Activated T-cell treated with anti-CD3 and anti-CD28 coated beads, Interleukin-2, amount 50 U/mL, for 1 hour (primary cell): ENCODE measurements at regions not wholly inside any gene's neighbourhood (a gene's known extent, or its start where the extent isn't known, plus 50 kb on each side); places are given as distances from the start of the nearest gene placed in this dataset.

Source experiments
- DNase-seq: peaks from one replicate; pipeline ENCODE4 v3.0.0-alpha.2; 2020

DNA sequence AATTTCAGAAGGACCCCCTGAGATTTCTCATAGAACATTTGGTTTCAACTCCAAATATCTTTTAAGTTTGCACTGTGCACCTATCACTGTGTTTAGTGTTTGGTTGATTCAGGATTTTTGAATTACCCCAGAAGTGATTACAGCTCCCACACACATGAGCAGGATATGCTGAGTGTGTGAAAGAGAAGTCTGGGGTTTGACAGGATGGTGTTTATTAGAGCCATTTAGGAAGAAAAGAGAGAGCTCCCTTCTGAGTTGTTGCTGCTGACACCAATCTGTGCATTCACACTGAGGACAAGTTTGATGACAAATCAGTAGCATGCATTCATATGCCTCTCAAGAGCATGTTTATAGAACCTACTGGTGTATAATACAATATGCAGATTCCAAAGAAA is 118.1 kb downstream of the RPL22L1 start:
- no peak for DNase-seq

DNA sequence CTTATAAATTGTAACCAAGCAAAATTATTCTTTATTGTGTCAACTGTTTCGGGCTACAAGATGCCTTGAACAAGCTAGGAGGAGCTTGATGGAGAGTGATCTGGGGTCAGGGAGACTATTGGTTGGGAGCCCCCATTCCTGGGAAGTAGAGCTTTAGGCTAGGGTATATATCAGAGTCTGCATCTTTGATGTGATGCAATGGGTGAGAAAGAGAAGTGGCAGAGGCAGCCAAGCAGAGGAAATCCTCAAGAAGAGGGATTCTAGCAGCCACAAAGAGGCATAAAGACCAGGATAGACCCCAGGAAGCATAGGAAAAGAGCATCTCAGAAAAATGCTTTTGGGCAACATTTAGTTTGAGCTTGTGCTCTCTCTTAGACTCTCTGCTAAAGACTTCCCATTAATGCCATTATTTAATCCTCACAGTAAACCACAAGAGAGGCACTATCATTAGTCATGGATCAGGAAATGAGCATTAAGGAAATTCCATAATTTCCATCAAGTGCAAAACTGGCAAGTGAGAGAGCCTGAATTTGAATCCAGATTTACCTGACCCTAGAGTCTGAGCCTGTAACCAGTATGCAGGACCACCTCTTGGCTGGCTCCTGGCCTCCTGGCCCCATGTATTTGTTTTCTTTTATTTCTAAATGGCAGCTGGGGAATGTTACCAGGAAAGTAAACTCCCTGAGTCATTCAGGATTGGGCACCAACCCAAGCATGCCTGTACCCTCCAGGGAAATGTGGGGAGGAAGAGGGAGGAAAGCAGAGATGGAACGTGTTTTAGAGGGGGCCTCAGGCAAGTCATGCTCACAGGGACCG is 118.7 kb downstream of the RPL22L1 start:
- no peak for DNase-seq

DNA sequence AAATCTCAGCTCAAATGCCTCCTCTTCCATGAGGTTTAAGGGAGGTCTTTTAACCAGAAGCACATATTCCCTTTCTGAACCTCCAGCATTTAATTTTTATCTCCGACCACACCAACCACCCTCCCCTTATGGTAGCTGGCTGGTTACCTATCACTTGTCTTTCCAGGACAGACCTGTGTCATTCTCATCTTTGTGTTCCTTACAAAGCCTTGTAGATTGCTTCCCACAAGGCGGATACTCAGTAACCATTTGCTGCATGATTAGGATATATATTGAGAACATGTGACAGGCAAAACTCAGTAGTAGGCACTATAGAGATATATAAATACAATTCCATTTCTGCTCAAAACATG is 119.5 kb downstream of the RPL22L1 start:
- DNase-seq: no peak

DNA sequence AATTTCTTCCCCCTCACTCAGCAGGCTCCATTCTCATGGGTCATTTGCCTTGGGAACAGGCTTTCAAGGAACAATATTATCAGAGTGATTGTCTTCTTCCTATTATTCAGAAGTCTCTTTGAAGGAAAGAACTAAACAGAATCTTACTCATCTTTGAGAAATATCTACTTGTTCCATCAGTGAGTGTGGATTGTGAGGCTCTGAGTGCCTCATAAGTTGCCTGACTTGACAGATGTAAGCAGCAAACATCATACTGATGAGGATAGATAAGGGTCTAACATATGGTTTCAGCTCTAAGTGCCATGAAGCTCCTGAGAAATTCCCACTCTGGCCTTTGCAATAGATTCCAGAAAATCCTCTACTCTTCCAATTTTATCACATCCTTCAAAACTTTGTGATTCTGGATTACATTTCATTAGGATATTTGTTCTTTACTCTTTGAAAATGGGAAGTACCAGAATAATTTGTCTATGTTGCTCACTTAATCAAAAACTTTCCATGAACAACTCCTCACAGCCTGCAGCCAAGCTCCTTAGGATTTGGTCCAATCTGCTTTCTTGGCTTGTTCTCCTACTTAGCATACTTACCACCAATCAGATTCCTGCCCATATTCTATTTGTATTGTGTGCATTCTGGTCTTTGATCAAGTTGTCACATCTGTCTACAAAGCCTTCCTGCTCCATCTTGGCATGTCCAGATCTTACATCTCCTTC is 120.1 kb downstream of the RPL22L1 start:
- no peak for DNase-seq

DNA sequence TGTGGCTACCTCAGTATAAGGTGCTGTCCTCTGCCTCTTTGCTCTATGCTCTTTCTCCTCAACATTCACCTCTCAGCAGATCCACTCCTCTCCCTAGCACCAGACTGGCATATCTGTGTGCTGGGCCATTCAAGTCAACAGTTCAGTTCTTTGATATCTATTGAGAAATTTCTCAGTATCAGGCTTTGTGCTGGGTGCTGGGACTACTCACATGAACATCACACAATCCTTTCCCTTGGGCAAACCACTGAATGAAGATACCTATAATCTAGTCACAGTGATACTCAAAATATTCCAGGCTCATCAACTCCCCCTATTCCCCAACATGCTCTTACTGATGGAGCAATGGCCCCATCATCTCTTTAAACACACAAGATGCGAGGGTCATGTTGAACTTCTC is 120.8 kb downstream of the RPL22L1 start:
- DNase-seq: no peak

DNA sequence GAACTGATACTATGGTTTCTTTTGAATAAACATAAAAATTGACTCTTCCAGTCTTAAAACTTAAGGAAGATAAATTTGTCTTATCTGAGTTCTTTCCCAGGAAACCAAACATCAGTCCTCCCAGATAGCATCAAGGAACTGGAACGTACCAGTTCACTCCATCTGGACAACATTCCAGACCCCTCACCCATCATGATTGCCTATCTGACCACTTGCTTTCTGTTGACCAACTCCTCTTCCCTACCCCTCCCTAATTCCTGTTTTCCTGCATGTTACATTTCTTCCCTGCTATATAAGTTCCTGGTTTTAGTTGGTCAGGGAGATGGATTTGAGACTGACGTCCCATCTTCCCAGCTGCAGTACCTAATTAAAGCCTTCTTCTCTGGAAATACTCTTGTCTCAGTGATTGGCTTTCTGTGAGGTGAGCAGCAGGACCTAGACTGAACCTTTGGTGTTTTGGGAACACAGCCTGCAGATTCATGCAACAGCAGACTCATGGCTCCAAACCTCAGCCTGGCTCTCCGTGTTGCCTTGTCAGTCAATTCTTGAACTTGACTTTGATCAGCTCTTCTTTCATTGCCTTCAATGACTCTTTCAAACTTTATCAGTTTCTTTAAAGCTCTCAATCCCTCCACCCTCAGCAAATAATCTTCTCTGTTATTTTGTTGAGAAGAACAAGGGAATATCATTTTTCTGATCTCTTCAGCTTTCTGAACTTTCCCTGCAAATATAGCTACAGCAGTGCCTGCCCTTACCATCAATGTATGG is 123.6 kb downstream of the RPL22L1 start:
- DNase-seq: no peak

DNA sequence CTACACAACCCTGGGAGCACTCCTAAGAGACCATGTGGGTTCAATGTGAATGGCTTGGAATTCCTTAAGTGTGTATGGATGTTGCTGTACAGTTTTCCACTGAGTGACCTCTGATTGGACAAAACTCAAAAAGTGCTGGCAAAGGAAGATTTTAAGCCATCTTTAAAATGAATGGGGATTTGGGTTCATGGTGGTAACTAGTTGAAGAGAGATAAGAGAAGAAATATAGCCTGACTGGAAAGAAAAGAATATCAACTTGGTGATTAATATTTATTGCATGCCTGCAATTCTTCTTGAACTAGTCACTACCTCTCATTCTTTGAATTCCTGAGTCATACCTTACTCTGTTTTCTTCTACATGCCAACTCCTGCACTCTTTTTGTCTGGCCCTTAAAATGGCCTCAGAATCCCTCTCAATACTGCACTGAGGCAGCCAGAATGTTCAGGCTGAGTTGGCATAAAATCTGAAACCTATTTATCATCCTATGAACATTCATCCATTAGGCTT is 124.7 kb downstream of the RPL22L1 start:
- no peak for DNase-seq

DNA sequence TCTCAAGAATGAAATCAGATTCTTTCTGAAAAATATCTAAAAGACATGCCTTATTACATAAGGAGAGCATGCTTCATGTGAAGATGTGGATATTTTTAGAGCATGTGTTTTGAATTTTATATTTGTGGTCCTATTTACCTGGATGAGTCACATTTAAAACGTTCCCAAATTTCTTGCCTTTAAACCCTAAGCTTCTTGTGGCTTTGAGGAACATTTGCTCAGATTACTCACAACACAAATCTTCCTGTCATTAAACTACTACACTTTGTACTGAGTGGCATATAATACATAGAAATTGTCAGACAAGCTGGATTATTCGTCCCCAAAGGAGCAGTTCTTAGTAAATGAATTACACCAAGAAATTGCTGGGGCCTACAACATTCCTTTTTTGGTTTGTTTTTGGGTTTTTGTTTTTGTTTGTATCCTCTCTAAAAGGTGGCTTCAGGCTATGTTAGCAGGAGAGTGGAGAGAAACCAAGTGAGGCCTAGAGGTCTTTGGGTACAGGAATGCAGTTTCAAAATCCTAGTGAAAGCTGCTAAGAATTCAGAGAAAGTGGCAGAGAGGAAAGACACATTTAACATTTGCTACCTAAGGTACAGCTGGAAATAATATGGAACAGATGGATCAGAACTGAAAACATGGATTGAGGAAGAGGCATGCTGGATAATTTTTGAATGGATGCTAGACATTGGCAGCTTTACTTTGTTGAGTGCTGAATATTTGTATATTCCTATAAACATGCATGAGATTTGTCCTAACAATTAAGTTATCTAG is 128.1 kb downstream of the RPL22L1 start:
- DNase-seq: no peak

DNA sequence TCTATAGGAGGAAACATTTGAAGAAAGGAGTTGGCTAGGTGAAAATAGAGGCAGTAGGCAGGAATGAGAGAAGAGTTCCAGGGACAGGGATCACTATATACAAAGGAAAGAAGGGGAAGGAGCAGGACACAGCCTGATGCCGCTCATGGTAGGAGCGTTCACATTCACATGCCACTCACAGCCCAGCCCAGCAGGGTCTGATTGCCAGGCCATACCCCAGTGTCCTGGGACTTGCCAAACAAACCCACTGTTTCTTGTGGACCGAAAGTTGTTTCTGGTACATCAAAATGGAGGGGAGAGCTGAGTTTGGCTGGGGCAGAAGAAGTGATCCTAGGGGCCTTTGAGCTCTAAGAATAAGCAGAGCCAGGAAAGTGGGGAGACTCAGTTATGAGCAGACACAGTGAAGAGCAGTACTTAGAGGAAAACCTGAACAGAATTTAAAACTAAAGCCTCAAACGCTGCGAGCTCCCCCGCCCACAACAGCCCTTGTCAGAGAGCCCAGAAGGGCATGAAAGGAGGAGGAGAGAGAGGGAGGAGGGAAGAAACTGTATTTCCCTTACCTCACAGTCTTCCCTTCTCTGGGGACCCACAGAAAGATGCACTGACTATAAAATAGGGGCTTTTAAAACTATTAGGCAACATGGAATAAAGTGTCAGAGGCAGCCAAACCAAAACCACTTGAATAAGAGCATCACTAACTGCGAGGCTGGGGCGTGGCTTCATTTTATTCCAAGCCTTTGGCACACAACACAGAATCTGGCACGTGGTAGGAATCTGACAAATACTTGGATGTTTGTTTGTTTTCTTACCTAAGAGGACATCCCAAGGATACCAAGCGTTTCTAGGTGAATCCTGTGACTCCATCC is 129.0 kb downstream of the RPL22L1 start:
- no peak for DNase-seq

DNA sequence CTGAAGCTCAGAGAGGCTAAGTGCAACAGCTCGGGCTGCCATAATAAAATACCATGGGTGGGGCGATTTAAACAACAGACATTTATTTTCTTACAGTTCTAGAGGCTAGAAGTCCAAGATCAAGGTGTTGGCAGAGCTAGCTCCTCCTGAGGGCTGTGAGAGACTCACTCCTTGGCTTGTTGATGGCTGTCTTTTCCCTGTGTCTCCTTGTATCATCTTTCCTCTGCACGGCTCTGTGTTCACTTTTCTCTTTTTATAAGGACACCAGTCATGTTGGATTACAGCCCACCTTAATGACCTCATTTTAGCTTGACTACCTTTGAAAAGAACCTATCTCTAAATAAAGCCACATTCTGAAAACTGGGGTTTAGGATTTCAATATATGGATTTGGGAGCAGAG is 129.7 kb downstream of the RPL22L1 start:
- no peak for DNase-seq

DNA sequence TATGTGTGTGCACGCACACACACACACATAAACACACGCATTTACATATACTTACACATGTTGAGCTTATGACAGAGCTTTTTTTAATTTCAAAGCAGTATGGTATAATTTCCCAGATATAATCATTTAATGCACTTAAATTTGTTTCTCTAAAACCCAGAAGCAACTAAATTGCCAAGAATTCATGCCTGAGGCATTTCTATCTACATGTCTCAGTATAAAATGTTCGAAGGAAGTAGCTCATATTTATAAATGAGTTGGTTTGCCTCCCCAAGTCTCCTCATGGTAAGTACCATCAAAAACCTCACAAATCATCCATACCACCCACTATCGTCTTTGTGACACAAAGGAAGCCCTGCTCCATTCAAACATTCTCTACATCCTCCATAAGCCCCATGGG is 130.6 kb downstream of the RPL22L1 start:
- DNase-seq: no peak

DNA sequence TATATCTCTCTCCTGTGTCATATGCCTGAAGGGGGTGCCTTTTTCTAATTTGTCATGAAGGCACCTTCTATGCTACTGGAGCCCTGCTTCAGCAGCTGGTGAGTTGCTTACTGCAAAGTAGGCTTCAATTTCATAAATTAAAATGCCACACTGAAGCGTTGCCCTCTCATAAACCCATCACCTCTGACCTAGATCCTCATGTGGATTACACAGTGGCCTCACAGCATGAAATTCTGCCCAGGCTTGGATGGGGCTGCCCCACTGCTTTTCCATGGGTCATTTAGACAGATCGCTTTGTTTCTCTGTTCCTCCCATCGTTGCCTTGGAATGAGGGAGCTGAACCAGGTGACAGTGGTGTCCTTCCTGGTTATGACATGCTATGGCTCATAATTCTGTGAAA is 131.2 kb downstream of the RPL22L1 start:
- no peak for DNase-seq

DNA sequence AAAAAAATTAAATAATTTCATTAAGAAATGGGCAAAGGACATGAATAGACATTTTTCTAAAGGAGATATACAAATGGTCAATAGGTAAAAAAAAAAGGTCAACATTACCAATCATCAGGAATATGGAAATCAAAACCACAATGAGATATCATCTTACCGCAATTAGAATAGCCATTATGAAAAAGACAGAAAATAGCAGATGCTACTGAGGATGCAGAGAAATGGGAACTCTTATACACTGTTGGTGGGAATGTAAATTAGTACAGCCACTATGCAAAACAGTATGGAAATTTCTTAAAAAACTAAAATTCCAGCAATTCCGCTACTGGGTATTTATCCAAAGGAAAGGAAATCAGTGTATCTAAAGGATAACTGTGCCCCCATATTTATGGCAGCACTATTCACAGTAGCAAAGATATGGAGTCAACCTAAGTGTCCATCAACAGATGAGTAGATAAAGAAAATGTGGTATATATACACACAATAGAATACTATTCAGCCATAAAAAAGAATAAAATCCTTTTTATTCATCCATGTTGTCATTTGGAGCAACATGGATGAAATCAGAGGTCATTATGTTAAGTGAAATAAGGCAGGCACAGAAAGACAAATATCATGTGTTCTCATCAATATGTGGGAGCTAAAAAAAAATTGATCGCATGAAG is 132.4 kb downstream of the RPL22L1 start:
- DNase-seq: no peak

DNA sequence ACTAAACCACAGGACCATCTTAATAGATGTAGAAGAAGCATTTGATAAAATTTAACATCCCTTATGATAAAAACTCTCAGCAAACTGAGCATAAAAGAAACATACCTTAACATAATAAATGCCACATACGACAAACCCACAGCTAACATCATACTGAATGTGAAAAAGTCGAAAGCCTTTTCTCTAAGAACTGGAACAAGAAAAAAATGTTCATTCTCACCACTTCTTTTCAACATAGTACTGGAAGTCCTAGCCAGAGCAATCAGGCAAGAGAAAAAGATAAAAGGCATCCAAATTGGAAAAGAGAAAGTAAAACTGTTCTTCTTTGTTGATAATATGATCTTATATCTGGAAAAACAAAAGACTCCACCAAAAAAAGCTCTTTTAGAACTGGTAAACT is 134.2 kb downstream of the RPL22L1 start:
- DNase-seq: no peak

DNA sequence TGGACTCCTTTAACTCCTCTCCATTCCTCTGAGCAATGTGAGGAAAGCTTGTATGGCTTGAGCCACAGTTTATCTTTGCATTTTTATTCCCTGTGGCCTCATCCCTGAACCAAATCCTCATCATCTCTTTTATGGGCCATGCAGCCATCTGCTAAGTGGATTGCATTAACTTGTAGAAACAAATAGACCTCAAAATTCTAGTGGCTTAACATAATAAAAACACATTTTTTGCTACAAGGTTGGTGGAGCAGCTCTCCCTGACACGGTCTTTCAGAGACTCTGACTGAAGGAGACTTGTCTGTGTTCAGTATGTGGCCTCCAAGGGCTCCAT is 135.3 kb downstream of the RPL22L1 start:
- no peak for DNase-seq

DNA sequence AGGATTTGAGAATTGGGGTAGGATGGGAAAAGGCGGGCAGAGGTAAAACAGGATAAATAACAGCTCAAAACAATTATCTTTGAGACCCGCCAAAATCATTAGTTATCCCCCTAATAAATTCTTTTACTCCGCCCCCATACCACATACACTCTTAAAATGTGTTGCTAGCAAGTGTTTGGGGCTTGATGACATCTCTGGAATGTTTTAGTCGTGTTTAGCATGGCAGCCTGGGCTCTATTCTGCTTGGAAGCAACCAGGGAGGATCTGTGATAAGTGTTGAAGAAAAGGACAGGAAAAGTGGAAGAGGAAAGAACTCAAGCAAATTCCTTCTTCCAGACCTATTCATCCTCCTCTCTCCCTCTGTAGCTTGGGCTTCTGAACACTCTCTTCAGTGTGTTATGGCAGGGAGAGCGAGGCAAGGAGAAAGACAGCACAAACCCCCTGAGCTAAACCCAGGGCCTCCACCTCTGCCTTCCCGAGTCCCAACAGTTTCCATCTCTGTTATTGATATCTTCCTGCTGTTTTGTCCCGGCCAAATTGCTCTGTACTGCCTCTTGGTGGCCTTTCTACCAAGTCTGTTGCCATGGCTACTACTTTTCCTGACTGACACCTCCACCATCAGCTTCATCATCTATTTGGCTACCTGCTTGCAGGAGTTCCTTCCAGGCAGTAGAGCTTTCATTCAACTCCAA is 135.8 kb downstream of the RPL22L1 start:
- DNase-seq: no peak

DNA sequence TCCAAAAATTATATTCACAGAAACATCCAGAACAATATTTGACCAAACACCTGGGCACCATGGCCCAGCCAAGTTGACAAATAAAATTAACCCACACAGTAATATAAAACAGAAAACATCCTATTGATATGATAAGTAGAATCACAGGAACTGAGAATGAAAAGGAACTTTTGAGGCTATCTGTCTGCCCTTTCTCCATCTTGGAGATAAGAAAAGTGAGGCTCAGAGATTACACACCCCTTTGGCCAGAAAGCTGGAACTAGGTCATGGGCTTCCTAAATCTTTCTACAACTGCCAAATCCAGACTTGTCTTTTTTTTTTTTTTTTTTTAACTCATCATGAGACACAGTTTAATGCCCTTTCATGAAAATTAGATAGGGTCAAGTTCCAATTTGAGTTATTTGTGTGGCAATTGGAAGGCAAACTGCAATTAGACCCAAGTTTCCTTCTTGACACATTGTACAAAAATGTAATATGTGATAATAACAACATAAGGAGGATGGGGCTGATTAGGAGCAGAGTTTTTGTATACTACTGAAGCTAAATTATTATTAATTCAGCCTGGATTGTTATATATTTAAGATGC is 137.2 kb downstream of the RPL22L1 start:
- DNase-seq: no peak

DNA sequence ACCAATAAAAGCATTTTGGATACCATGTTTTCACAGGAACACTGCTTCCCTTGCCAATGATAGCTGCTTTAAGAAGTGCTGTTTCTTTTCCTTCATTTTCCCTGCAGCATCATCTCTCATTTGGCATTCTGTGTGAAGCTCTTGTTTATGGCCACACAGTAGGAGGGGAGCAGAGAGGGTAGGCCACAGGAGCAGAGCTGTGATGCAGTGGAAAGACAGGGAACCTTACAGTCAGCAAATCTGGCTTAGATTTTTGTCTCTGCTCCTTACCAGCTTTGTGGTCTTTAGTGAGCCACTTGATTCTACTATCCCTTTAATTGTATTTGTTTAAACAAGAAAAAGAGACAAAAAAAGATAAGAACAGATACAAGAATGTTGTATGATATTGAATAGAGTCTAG is 138.7 kb downstream of the RPL22L1 start:
- no peak for DNase-seq

DNA sequence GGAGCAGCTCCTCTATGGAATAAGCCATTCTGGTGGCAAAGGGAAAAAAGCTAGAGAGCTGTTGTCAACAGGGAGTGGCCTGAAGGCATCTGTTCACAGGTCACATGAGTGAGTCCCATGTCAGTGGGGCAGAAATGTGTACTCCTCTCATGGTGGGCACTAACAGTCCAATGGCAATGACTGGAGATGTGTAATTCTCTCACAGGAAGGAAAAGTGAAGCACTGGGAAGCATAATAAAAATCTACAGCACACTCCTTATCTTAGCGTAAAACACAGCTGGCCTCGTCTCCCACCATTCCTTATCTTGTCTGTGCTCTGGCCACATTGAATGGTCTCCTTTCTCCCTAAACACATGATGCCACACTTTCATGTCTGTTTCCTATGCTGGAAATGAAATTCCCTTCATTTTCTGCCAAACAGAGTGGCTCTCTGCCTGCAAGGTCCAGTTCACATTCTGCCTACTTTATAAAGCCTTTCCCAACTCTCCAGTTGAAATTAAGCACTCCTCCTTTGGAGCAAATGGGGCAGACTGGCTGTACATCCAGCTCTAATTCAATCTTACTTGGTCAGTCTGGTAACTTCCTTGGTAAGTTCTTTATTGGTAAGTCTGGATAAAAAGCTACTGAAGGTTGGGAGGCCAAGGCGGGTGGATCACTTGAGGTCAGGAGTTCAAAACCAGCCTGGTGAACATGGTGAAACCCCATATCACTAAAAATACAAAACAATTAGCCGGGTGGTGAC is 139.8 kb downstream of the RPL22L1 start:
- no peak for DNase-seq

DNA sequence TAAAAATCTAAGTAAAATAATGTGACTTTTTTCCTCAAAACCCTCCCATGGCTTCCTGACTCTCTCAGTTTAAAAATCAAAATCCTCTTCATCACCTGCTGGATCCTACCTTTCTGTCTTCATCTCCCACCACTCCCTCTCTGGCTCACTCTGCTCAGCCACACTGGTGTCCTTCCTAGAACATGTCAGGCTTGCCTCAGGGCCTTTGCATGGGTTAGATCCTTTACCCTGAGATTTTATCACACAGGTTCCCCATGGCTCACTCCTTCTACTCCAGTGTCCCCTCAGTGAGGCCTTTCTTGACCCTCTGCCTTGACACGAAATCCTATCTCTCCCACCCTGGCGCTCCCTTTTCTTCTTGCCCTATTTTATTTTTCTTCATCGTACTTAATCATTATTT is 141.8 kb downstream of the RPL22L1 start:
- DNase-seq: no peak
